ENCODE measurements at regions not wholly inside any gene's neighbourhood (a gene's known extent, or its start where the extent isn't known, plus 50 kb on each side); places are given as distances from the start of the nearest gene placed in this dataset.

DNA sequence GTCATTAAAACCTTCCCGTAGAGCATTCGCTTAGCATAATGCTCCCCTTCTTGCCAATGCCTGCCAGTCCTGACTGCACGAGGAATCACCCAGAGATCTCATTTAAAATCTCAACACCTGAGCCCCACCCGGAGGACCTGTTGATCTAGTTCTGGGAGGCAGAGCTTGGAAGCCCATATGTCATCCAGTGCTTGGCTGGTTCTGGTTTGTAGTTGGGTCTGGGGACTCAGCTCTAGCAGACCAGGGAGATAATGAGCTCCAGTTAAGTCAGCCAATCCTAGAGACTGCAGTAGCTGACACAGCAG, 131.8 kb upstream of the DAP start:
- no peak for TF ChIP-seq CTCF (IDR thresholded peaks at IDR 0.05)
- TF ChIP-seq POLR2AphosphoS5 (IDR thresholded peaks at IDR 0.05; ENCODE audit: insufficient read depth in 1 of 2, low read depth in 1 of 2), result no peak
